ENCODE measurements at regions not wholly inside any gene's neighbourhood (a gene's known extent, or its start where the extent isn't known, plus 50 kb on each side); places are given as distances from the start of the nearest gene placed in this dataset.

DNA sequence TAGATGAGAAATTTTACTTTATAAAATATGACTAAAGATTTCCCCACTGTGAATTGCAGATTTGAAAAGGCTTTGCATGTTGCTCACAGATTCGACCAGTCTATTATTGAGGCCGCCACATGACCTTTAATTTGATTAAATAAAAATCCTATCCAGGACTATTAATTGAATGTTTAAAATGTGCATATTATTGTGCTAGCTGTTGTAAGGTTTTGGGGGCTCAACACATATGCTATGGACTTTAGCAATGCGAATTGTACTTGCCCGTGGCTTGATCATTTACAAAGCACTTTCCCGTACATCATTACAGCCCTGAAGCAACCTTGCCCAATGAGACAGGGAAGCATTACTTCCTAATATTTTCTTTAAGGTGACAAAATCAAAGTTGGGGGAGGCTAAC, 243.0 kb downstream of the ACTR3B start:
- intact Hi-C loops (cut with DNase I): no loop called here
- H3K27me3 ChIP-seq: no peaks in the 10 kb centered on the region
- H3K4me1 ChIP-seq: no peaks in the 10 kb centered on the region
- H3K36me3 ChIP-seq: no peaks in the 10 kb centered on the region
- no peak for DNase-seq (ENCODE audit: low spot score in 2 of 2)
- H3K9me3 ChIP-seq: no peaks in the 10 kb centered on the region
- H3K4me3 ChIP-seq: no peak overlapping the region
- no peak overlapping the region for H3K27ac ChIP-seq
- TF ChIP-seq, protein P1, sequence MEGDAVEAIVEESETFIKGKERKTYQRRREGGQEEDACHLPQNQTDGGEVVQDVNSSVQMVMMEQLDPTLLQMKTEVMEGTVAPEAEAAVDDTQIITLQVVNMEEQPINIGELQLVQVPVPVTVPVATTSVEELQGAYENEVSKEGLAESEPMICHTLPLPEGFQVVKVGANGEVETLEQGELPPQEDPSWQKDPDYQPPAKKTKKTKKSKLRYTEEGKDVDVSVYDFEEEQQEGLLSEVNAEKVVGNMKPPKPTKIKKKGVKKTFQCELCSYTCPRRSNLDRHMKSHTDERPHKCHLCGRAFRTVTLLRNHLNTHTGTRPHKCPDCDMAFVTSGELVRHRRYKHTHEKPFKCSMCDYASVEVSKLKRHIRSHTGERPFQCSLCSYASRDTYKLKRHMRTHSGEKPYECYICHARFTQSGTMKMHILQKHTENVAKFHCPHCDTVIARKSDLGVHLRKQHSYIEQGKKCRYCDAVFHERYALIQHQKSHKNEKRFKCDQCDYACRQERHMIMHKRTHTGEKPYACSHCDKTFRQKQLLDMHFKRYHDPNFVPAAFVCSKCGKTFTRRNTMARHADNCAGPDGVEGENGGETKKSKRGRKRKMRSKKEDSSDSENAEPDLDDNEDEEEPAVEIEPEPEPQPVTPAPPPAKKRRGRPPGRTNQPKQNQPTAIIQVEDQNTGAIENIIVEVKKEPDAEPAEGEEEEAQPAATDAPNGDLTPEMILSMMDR (IDR thresholded peaks at IDR 0.05): no peak

DNA sequence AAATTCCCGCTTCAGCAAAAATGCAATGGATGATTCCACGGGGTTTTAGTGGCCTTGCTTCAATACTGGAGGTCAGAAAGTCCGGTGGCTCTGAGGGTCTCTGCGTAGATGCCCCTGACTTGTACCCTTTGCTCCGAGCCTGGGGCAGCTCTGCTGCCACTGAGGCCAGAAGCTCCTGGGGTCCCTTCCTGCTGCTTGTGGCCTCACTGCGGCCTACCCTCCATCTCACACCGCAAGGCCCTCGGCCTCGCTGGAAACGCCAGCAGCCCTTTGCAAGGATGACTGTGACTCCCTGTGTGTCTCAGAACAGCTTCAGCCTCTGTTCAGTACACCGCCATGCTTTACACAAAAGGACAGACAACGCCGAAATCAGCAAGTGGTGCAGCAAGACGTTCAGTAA, 244.8 kb downstream of the ACTR3B start:
- Histone ChIP-seq H3K4me1 (no peaks in the 10 kb centered on the region), H3K27ac (no peak overlapping the region), H3K27me3 (no peaks in the 10 kb centered on the region), H3K9me3 (no peaks in the 10 kb centered on the region), H3K4me3 (no peak overlapping the region), H3K36me3 (no peaks in the 10 kb centered on the region)
- intact Hi-C loops (cut with DNase I): no loop called here
- TF ChIP-seq, protein P1 (IDR thresholded peaks at IDR 0.05): no peak
- DNase-seq (ENCODE audit: low spot score in 2 of 2): no peak

DNA sequence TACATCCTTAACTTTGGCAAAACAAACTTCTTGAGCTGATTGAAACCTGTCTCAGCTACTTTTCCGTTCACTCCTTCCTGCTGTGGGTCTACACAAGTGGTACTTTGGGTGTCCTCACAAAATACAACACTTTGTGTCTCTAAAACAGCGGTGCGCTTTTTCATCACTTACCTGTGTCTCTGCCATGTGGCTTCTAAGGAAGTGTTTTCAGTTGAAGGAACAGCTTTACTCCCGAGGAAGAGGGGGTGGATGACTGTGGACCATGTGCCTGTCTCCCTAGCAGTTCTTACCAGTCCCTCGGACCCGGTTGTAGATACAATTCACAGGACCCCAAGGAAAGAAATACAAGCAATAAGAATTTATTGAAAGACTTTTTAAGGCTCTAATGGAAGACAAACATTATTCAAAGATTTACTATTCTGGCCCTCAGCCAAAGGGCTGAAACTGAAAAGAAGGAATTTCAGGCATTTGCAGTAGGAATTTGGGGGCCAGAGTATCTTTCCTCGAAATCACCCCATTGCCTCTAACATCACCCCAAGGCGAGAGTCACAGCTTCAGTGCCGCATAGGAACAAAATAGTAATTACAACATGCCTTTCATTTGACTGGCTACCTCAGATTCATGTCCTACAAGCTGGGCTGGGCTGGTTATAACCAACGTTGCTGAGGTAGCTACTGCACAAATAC, 246.3 kb downstream of the ACTR3B start:
- Histone ChIP-seq H3K4me1 (no peaks in the 10 kb centered on the region), H3K36me3 (no peaks in the 10 kb centered on the region), H3K27me3 (no peaks in the 10 kb centered on the region), H3K4me3 (no peak overlapping the region), H3K27ac (no peak overlapping the region), H3K9me3 (no peaks in the 10 kb centered on the region)
- intact Hi-C loops (cut with DNase I): no loop called here
- DNase-seq (ENCODE audit: low spot score in 2 of 2): no peak
- TF ChIP-seq, protein P1 (IDR thresholded peaks at IDR 0.05): no peak

DNA sequence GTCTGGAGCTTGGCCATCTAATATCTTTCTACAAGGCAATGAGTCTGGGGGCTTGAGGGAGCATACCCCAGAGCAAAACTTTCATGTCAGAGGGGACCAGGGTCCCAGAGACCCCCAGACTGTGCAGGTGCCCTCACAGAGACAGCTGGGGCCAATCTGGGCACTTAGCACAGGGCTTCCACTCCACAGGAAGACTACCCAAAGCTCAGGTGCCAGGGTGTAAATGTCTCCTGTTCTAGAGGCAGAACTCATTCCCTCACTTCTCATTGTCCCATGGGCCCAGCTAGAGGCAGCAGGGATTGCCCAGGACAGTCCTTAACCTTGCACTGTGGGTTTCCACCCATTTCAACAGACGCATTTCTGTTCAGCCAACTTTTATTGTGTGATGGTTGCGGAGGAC, 246.9 kb downstream of the ACTR3B start:
- intact Hi-C loops (cut with DNase I): no loop called here
- no peak overlapping the region for H3K27ac ChIP-seq
- TF ChIP-seq, protein P1 (IDR thresholded peaks at IDR 0.05): no peak
- H3K27me3 ChIP-seq: no peaks in the 10 kb centered on the region
- no peak overlapping the region for H3K4me3 ChIP-seq
- no peaks in the 10 kb centered on the region for H3K9me3 ChIP-seq
- H3K36me3 ChIP-seq: no peaks in the 10 kb centered on the region
- DNase-seq (ENCODE audit: low spot score in 2 of 2): no peak
- no peaks in the 10 kb centered on the region for H3K4me1 ChIP-seq

DNA sequence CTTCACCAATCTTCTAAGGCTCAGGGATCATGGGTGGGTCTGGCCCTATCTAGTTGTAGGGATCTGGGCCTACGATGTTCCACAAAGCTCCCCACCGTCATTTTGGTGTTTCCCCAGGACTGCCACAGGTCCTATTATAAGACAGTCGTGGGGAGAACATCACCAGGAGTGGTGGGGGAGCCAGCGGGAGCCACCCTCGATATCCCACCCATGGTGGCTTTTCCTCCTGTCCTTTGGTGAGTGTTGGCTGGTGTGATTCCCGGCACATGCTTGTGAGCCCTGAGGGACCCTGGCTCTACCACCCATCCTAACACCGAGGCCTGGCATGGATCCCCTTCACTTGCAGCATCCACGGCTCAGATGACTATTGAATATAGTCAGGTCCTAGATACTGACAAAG, 247.4 kb downstream of the ACTR3B start:
- no peak for DNase-seq (ENCODE audit: low spot score in 2 of 2)
- Histone ChIP-seq H3K36me3 (no peaks in the 10 kb centered on the region), H3K27me3 (no peaks in the 10 kb centered on the region), H3K27ac (no peak overlapping the region), H3K9me3 (no peaks in the 10 kb centered on the region), H3K4me3 (no peak overlapping the region), H3K4me1 (no peaks in the 10 kb centered on the region)
- TF ChIP-seq, protein P1 (IDR thresholded peaks at IDR 0.05): no peak
- intact Hi-C loops (cut with DNase I): no loop called here

DNA sequence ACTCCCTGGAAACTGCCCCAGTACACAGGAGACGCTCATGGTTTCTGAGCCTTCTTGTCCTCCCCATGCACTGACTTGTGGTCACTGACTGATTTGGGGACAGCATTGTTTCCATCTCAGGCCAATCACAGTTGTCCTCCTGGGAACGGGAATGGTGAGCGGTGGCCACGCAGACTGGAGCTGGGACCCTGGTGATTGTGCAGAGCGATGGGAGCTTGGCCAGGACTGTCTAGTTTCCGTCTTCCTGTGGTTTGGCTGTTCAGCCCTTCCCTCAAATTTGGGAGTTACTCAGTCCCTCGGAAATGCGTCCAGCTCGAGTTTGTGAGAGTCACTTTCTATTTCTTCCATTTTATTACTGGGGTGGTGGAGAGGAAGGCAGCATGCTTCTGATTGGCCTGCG, 250.9 kb downstream of the ACTR3B start:
- H3K36me3 ChIP-seq: no peaks in the 10 kb centered on the region
- no peak for DNase-seq (ENCODE audit: low spot score in 2 of 2)
- H3K9me3 ChIP-seq: no peaks in the 10 kb centered on the region
- no peaks in the 10 kb centered on the region for H3K4me1 ChIP-seq
- no peak overlapping the region for H3K27ac ChIP-seq
- intact Hi-C loops (cut with DNase I): no loop called here
- TF ChIP-seq, protein P1 (IDR thresholded peaks at IDR 0.05): no peak
- H3K27me3 ChIP-seq: no peaks in the 10 kb centered on the region
- no peak overlapping the region for H3K4me3 ChIP-seq
